Activated CD8-positive, alpha-beta memory T cell treated with anti-CD3 and anti-CD28 coated beads, Interleukin-2, amount 50 U/mL, for 48 hours (primary cell): ENCODE measurements at regions not wholly inside any gene's neighbourhood (a gene's known extent, or its start where the extent isn't known, plus 50 kb on each side); places are given as distances from the start of the nearest gene placed in this dataset.
"Not testable (repeated sequence)": the region's sequence is repeated elsewhere in the genome, so short reads cannot be mapped to it uniquely, and the experiment has no call there.

ENCODE experiments used
- DNase-seq: peaks from one replicate; pipeline ENCODE4 v3.0.0-alpha.2; 2020

DNA sequence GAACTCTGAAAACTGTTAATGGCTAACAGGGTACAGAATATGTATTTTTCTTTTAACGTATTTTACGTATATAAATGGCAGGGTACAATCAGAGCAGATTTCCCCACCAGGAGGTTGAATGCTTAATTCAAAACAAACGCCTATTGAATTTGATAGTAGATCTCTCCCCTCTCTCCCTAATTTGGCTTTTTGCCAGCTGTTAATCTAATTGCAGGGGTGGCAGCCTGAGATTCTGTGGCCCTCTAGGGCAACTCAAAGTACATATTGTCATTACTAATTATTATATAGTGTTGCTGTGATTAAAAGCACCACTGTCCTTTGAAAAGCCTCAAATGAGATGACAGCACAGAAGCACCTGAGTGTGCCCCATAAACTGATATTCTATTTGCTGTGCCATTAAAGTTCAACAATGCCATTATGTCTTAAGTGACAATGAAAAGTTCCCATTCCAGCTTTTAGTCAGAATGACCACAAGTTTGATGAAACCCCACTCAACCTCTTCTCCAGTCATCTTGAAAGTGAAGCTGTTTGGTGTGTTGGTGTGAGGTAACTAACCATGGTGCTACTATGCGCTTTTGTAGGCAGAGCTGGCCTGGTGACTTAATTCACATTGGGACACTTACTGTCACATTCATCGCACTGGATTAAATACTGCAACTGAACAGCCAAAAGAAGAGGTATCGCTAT is 351.4 kb downstream of the KCNRG start:
- no peak for DNase-seq

DNA sequence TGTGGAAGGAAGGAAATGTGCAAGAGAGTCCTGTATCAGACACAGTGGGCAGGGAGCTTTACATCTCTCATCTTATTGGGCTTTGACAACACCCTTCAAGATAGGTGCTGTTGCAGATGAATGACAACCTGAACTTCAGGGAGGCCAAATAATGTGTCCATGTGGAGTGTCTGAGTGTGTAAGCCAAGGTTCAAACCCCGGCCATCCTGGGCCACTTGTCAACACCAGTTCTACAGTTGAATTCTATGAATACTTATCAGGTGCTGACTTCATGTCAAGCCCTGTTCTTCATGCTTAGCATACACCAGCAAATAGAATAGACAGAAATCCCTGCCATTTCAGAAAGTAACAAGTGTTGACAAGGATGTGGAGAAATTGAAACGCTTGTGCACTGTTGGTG is 354.4 kb downstream of the KCNRG start:
- DNase-seq: no peak

DNA sequence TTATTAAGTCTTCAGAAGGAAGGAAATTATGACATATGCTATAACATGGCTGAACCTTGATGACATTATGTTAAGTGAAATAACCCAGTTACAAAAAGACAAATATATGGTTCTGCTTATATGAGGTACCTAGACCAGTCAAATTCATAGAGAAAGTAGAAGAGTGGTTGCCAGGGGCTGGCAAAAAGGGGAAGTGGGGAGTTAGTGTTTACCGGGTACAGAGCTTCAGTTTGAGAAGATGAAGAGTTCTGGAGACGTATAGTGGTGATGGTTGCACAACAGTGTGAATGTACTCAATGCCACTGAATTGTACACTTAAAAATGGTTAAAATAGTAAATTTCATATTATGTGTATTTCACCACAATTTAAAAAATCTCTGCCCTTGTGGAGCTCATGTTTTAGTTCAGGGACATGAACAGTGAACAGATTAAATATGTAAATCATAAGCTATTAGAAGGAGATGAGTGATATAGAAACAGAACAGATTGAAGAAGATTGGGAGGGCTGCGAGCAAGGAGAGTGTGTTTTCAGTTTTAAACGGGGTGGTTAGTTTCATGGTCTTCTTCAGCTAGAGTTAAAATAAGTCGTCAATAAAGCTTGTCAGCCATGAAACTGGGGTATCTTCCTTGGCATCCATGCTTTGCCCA is 355.2 kb downstream of the KCNRG start:
- no peak for DNase-seq

DNA sequence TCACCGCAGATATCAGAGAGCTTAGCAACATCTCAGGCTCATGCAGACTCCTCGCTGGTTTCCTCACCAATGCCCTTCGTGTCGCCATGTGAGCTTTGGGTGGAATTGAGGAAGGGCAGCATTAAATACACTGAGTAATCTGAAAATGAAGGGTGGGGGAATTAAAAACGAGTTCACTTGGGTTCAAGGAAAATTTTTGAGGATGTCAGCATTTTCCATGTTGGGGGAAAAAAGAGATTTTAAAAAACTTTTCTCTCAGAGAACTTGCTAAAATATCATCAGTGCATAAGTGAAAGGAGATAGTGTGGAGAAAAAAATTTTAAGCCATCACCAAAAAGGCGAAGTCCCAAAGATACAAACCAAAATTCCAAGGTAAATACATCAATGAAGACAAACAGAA is 359.3 kb downstream of the KCNRG start:
- DNase-seq: no peak

DNA sequence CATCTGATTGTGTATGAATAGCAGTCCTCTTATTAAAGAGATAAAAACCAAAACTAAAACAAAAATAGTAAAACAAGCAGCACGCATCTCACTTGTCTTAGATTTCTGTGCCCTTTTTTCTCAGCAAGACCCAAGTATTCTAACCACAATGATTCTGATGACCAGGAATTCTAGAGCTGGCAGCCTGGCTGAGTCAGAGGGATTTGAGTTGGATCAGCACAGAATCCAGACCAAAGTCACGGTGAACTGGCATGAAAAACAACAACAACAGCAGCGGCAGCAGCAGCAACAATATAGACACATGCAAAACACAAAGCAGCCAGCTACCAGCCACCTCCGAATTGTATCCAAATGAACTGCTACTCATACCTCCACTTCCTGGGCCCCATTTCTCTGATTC is 360.5 kb downstream of the KCNRG start:
- no peak for DNase-seq

DNA sequence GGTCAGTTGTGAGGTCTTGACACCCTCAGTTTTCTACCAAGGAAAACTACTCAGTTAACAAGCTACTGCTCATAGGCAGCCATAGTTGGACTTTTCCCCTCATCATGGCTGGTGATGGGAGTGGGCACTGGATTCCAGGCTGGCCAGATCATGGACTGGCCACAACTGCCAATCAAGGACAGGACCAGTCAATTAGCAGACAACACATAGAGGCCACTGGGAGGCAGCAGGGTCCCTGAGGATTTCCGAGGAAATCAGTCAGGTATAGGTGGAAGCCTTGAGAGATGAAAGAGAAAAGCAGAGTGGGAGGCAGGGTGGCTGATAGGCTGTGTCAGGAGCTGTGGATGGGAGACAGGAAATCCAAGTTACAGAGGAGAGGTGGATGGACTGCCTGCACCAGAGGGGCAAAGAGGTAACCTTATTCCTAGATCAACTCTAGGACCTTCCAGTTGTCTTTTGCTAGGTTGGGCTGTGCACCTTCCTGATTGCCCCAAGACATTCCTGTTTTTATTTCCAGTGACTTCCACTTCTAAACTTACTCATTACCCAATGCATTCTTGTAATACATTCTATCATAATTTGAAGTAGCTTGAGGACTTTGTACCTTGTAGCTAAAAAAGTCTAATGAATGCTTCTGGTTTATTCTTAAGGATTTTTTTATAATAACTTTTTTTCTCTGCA is 361.8 kb downstream of the KCNRG start:
- DNase-seq: no peak

DNA sequence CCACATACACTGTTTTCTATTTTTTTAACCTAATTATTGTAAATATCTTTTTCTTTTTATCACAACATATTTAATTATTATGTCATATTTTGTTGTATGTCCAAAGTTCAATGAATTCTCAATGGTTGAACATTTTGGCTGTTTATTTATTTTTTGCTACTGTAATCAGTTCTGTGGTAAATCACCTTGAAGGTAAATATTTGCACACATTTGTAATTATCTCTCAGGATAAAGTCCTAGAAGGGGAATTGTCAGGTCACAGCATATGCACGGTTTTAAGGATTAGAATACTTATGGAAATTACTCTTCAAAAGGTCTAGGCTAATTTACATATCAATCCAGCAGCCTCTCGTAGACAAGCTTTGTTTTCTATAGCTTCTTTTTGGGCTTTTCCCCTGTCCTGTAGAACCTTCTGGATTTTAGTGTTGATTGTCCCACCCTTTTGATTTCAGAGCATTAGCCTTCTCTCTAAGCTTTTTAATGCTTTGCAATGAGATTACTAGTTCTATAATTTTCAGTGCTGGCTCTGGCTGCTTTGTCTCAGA is 362.6 kb downstream of the KCNRG start:
- no peak for DNase-seq

DNA sequence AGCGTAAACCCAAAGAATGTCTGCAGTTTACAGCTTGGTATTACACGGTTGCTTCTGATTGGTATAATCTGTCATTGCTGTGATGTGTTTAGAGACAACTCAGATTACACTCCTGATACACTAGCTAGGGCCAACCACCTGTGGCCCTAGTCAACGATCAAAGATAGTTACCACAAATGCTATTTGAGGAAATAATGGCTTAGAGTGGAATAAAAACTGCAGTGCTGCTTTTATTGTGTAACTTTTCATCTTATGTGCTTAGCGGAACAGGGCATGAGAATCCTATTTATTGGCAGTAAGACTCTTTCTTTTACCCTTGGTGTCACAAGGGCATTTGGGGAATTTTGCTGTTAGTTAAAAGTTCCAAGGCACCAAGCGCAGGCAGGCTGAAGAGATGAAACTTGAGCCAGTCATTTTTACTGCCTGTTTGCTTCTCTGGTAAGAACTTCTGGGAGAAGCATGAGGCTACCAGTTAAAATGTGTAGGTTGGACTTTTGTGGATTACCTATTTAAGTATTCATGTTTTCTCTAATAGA is 363.3 kb downstream of the KCNRG start:
- DNase-seq: no peak

DNA sequence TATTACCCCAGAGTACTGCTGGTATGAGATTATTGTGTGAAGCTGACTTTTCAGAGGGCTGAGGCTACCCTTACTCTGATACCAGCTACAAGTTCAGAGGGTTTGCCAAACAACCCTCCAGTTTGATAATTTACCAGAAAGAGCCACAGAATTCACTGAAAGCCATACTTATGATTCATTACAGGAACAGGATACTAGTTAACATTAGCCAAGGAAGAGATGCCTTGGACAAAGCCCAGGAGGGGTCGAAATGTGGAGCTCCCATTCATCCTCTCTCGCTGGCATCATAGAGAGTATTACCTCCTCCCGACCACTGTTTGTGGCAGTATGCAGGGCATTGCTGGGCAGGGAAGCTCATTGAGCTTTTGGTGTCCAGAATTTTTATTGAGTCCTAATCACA is 364.3 kb downstream of the KCNRG start:
- DNase-seq: no peak

DNA sequence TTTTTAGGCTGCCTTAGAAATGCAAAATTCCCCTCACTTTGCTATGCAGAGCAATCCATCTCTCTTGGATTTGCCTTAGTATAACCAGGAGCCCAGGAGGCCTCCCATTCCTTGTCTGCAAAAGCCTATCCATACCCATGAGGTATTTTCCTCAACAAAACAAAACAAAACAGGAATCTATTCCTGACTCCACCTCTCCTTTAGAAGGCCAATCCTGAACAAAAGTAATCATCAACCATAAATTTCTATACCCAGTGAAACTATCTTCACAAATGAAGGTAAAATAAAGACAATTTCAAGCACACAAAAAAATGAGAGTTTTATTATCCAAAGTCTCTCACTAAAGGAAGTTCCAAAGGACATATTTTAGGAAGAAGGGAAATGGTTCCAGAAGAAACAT is 365.7 kb downstream of the KCNRG start:
- no peak for DNase-seq

DNA sequence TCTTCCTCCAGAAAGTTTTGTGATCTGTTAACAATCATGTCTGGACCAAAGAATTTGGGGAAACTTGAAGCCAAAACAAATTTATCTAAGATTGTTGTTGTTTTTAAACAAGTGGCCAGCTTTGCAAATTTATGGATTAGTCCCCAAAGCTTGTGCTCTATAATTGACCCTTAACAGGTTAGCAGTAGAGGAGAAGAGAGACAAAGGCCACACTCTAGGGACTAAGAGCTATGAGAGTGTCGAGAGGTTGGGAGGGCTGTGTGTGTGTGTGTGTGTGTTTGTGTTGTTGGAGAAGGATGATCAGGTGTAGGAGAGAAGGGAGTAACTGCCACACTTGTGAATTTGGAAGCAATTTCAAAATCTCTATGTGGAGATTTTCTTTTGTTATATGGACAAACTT is 367.3 kb downstream of the KCNRG start:
- no peak for DNase-seq

DNA sequence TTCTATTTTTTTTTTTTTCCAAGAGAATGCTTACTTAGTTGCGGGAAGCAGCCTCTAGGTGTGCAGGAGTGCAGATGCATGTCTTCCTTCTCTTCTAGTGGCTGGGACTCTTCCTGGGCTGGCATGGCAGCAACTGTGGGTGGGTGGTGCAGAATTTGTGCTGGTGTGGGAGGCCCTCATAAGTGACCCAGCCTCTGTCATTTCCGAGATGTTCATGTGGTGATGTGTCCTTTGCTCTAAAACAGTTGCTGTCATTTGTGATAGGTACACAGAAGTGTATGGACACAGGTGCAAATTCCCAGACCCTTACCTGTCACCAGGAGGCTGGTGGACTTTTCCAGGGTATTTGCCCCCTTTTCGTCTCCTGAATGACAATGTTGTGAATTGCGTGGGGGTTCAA is 367.7 kb downstream of the KCNRG start:
- no peak for DNase-seq

DNA sequence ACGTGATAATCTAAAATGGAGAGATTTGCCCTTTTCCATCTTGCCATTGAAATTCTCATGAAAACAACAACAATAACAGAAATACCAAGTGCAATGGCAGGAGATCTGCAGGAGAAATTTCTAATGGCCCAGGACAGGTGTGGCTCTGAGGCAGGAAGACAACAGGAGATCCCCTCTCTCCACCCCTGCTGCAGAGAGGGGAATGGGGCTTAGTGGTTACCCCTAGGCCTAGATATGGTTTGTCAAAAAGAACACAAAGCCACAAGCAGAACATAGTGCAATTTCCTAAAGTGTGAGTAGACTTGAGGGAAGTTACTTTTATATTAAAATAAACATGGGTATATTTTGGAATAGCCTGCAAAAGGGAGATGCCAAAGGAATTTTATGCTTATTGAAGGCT is 369.5 kb downstream of the KCNRG start:
- DNase-seq: no peak

DNA sequence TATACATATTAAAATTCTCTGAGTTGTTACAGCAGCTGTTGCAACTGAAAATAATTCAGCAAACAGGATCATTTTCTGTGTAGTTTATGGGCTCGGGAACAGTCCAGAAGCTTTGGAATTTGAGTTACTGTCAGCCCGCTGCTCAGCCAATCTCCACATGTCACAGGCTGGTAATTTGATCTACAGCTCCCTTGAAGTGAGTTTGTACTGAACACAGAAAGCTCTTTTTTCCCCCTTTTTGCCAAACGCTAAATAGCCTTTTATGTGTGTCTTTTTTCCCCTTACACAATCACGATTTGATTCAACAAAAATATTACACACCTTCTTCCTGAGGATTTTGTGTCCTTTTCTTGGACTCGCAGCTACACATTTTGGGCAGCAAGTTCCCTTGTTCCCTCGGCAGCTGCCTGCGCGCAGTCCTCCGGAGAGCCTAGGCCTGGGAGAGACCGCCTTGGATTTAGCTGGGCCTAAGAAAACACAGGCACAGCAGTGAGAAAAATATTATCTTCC is 371.4 kb downstream of the KCNRG start:
- no peak for DNase-seq

DNA sequence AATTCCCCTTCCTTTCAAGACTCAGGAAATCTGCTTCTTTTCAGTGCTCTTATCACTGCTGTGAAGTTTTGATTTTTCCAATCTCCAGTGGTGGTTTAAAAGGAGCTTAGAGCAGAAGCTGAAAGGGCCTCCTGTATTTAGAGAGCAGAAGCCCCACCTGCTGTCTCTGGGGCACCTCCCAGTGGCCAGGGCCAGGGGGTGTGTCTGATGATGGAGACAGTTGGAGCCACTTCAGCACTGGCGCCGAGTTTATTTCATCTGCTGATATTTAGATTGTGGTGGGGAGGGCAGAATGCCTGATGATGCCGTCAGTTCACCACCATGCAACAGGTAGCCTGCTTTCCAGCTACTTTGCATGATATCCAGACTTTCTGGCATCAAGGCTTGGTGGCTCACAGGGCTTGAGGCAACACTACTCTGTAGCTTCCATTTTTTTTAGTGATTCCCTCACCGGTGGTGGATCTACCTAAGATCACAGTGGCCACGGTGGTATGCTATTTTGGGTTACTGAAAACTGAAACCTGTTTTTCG is 371.9 kb downstream of the KCNRG start:
- DNase-seq: no peak

DNA sequence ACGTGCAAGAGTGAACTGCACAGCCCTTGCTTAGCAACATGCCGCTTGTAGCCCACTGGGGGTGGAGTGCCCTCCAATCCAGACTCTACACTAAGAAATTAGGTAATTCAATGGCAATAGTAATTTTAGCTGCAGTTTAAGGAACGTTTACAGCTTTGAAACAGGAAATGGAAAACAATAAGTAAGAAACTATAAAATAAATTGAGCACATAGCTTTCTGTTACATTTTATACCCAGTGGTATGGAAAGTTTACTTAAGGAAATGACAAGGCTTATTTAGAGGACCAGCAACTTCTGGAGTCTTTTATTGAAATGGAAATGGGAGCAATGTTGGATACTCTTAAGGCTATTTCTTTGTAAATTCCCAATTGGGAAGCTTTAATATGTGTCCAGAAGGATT is 373.2 kb downstream of the KCNRG start:
- DNase-seq: no peak

DNA sequence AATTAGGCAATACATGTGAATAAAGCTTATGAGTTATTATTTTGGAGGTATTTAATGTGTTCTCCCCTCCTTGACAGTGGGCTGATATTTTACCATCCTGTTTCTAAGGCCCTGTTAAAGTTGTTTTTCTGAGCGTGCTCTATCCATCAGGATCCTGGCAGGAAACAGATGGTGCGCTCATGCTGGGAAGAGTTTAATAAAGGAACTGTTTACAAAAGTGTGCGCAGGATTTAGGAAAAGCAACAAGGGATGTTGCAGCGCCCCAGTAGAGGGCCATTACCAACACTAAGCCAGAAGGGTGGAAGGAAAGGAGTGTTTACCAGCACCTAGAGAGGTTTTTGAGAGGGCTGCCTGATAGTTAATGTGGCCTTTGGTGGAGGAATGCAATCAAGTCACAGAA is 374.5 kb downstream of the KCNRG start:
- no peak for DNase-seq

DNA sequence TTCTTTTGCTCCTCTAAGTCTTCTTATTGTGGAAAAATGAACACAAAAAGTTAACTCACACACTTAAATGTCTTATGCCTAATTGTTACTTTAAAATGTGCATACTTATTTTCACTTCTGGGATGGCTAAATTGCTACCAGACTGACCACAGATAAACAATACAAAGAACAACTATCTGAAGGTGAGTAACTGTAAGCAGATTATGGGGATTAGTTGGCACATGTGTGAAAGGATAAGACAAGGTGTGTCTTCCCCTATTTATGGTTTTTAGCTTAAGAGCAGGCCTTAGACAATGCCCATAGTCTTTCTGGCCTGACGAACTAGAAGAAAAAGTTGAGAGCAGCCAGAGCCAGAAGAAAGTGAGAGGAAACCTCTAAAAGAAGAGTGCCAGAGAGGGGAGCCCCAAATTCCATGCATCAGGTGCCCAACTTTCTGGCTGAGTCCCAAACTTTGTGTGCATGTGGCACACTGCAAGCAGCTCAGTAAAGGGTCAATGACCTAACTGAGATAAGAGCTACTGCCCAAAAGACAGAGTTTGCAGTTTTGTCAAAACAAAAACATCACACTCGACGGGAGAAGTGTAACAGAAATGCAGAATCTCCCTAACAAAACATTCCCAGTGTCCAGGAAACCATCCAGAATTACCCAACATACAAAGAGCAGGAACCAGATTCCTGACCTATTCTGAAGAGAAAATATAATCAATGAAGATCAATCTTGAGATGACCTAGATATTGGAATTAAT is 375.4 kb downstream of the KCNRG start:
- no peak for DNase-seq

DNA sequence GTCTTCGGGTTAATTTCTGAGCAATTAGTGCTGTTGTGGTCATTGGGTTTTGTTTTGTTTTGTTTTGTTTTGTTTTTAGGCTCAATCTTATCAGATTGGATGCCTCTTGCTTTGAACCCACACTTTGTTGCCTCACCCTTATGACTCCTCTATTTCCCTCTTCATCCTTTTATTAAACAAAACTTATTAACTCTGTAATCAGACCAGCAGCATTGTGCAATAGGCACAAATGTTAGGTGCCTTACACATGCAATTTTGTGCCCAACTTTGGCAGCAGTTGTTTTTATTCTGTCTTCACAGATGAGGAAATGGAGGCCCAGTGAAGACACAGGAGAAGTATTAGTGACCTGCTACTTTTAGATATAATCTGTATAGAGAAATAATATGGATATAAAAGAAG is 377.7 kb downstream of the KCNRG start:
- no peak for DNase-seq

DNA sequence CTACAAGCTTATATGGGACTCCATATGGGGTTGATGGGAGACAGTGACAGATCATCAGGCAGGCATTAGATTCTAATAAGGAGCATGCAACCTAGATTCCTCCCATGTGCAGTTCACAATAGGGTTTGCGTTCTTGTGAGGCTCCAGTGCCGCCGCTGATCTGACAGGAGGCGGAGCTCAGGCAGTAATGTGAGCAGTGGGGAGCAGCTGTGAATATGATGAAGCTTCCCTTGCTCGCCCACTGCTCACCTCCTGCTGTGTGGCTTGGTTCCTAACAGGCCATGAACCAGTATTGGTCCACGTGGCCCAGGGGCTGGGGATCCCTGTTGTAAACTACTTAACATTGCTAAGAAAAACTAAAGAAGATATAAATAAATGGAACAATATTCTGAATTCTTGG is 378.4 kb downstream of the KCNRG start:
- no peak for DNase-seq

DNA sequence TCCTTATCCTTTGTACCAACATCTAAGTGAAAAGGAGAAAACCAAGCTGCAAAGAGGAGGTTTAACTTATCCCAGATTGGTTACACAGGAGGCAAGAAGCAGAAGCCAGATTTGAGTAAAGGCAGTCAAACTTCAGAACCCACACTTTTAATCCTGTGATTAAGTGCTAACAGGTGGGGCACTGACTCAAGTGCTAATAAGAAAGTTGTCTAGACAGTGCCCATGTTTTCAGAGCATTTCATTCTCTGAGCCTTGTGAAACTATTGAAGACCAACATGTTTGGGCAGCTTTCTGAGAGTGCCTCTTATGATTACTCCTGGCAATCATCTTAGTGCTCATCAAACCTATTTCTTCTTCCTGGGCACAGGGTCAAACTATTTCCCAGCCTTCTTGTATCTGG is 380.8 kb downstream of the KCNRG start:
- no peak for DNase-seq

DNA sequence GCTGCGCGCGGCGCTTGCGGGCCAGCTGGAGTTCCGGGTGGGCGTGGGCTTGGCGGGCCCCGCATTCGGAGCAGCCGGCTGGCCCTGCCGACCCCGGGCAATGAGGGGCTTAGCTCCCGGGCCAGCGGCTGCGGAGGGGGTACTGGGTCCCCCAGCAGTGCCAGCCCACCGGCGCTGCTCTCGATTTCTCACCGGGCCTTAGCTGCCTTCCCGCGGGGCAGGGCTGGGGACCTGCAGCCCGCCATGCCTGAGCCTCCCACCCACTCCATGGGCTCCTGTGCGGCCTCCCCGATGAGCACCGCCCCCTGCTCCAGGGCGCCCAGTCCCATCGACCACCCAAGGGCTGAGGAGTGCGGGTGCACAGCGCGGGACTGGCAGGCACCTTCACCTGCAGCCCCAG is 381.4 kb downstream of the KCNRG start:
- not testable (repeated sequence) for DNase-seq
